WTC11 (cell line): ENCODE measurements at regions not wholly inside any gene's neighbourhood (a gene's known extent, or its start where the extent isn't known, plus 50 kb on each side); places are given as distances from the start of the nearest gene placed in this dataset.

Experiments used
- GABPB1 ChIP-seq: sonication (generic); formaldehyde crosslinking; IDR thresholded peaks from 2 replicates; pipeline ENCODE4 v1.8.1; 2023; ENCODE audit warnings: mild to moderate bottlenecking, missing genetic modification reagents
- SMAD3 ChIP-seq: sonication (generic); formaldehyde crosslinking; IDR thresholded peaks from 2 replicates; pipeline ENCODE4 v1.8.0; 2022; ENCODE audit warnings: missing genetic modification reagents, mild to moderate bottlenecking, borderline replicate concordance
- SP1 ChIP-seq: sonication (generic); formaldehyde crosslinking; conservative IDR thresholded peaks from 2 replicates; pipeline ENCODE4 v1.8.1; 2022; ENCODE audit warnings: missing genetic modification reagents
- TEAD1 ChIP-seq: sonication (generic); formaldehyde crosslinking; IDR thresholded peaks from 2 replicates; pipeline ENCODE4 v1.8.0; 2022; ENCODE audit warnings: mild to moderate bottlenecking, missing genetic modification reagents
- TF ChIP-seq, protein P1 (sequence below): fragments of 200-600 bp; IDR thresholded peaks from 2 replicates; pipeline ENCODE4 v1.8.0; 2022; ENCODE audit warnings: antibody characterized with exemption
- TF ChIP-seq, protein P2 (sequence below): sonication (generic); formaldehyde crosslinking; conservative IDR thresholded peaks from 2 replicates; pipeline ENCODE4 v1.8.1; 2022; ENCODE audit warnings: mild to moderate bottlenecking, missing genetic modification reagents
- TF ChIP-seq, protein P3 (sequence below): sonication (generic); formaldehyde crosslinking; IDR thresholded peaks from 2 replicates; pipeline ENCODE4 v1.8.1; 2022; ENCODE audit warnings: mild to moderate bottlenecking, missing genetic modification reagents, moderate library complexity, borderline replicate concordance

DNA sequence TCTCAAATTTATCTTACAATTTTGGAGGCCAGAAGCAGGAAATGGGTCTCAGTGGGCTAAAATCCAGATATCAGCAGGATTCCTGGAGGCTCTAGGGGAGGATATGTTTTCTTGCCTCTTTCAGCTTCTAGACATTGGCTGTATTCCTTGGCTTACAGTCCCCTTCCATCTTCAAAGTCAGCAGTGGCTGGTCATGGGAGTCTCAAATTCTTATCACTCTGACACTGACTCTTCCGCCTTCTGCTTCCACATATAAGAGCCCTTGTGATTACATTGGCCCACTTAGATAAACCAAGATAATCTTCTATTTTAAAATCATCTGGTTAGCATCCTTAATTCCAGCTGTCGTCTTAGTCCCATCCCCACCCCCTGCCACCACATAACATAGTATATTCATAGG lies 113.0 kb downstream of the PCDH7 start:
- TF ChIP-seq GABPB1 (CRISPR knock-in tag): no peak
- TF ChIP-seq SP1 (CRISPR knock-in tag): no peak
- TF ChIP-seq, protein P1, sequence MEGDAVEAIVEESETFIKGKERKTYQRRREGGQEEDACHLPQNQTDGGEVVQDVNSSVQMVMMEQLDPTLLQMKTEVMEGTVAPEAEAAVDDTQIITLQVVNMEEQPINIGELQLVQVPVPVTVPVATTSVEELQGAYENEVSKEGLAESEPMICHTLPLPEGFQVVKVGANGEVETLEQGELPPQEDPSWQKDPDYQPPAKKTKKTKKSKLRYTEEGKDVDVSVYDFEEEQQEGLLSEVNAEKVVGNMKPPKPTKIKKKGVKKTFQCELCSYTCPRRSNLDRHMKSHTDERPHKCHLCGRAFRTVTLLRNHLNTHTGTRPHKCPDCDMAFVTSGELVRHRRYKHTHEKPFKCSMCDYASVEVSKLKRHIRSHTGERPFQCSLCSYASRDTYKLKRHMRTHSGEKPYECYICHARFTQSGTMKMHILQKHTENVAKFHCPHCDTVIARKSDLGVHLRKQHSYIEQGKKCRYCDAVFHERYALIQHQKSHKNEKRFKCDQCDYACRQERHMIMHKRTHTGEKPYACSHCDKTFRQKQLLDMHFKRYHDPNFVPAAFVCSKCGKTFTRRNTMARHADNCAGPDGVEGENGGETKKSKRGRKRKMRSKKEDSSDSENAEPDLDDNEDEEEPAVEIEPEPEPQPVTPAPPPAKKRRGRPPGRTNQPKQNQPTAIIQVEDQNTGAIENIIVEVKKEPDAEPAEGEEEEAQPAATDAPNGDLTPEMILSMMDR: no peak
- TF ChIP-seq, protein P2, sequence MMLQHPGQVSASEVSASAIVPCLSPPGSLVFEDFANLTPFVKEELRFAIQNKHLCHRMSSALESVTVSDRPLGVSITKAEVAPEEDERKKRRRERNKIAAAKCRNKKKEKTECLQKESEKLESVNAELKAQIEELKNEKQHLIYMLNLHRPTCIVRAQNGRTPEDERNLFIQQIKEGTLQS: no peak
- TF ChIP-seq, protein P3, sequence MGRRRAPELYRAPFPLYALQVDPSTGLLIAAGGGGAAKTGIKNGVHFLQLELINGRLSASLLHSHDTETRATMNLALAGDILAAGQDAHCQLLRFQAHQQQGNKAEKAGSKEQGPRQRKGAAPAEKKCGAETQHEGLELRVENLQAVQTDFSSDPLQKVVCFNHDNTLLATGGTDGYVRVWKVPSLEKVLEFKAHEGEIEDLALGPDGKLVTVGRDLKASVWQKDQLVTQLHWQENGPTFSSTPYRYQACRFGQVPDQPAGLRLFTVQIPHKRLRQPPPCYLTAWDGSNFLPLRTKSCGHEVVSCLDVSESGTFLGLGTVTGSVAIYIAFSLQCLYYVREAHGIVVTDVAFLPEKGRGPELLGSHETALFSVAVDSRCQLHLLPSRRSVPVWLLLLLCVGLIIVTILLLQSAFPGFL (CRISPR knock-in tag): no peak
- no peak for TF ChIP-seq SMAD3
- TF ChIP-seq TEAD1 (CRISPR knock-in tag): no peak
